Posterior cingulate gyrus (tissue), 11 donors: ENCODE measurements at regions not wholly inside any gene's neighbourhood (a gene's known extent, or its start where the extent isn't known, plus 50 kb on each side); places are given as distances from the start of the nearest gene placed in this dataset.

Experiments
- DNase-seq, 10 donors: peaks; one replicate each; pipeline versions ENCODE4 v3.0.0 to v3.0.0-alpha.2; 2020 to 2021; ENCODE audit warnings: mixed read lengths in 3 of 10
- intact Hi-C: fragments of 100-400 bp; cut with DNase I; formaldehyde crosslinking; loops from one replicate; pipeline ENCODE4 v1.15.1; 2023

DNA sequence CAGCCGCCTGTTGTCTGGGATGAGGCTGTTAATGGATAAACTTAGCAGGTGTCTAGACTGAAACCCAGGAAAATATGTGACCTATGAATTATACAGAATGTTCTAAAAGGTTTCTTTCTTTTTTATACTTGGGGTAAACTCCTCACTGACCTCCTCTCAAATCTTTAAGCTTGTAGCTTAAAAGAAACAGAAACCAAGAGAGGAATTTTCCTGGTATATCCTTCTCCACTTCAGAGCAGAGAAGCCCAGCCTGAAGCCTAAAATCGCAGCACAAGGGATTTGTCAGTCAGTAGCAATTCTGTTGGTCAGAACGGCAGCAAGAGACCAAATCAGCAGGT is 99.4 kb upstream of the RIPOR2 start:
- DNase-seq: no peak
- intact Hi-C loops: no loop called here

DNA sequence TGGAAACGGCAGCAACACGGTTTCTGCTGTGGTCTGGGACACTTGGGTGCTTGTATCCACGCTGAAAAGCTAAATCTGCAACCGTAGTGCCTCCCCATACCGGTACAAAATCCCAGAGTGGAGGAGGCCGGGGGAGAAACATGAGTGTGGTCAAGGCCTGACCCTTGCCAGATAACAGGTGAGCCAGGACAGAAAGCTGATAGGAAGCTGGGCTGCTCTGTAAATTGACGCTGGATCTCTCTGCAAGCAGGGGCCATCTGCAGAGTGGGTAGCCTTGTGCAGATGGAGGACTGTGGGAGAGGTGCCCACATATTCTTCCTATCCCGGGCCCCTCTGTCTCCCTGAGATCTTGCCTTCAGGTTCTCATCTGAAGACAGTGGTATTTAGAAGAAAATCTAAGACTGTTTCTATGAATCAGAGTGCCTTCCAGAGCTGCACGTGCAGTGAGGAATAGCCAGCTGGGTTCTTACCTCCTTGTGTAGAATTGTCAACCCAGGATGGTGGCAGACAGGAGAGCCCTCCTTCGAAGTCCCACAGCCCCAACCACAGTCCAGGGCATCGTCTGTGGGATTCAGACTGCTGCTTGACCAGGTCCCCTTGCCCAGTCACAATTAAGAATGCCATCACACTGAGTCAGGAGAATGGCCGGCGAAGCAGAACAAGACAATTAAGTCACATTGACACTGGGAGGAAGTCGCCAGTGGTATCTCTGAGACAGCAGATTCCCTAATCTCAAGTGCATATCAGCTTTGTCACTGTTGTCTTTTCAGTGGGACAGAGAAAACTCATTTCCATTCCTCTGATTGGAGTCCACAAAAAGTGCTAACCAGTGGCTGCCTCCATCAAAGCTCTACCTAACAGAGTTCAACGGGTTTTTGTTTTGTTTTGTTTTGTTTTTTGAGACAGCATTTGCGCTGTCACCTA is 100.0 kb upstream of the RIPOR2 start:
- intact Hi-C loops: no loop called here
- DNase-seq: no peak

DNA sequence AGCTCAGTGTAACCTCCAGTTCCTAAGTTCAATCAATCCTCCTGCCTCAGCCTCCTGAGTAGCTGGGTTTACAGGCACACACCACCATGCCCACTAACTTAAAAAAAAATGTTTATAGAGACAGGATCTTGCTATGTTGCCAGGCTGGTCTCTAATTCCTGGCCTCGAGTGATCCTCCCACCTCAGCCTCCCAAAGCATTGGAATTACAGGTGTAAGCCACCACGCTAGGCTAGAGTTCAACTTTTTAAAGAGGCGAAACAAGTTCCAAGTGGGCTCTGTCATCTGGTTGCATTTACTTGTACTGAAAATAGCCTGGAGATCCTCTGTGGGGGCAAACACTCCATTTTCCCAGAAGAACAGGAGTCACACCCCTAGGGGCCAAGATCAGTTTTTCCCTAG is 100.7 kb upstream of the RIPOR2 start:
- intact Hi-C loops: no loop called here
- no peak for DNase-seq

DNA sequence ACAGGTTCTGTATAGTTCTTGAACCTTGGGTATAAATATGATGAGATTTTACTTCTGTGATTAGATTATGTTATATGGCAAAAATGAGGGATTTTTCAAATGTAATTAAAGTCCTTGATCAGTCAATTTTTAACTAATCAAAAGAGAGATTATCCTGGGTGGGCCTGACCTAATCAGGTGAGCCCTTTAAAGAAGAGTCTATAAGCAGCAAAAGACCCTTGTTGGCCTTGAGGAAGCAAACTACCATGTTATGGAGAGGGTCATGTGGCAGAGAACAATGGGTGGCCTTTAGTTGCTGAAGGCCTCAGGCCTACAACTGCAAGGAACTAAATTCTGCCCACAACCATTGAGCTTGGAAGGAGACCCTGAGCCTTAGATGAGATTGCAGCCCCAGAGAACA is 102.5 kb upstream of the RIPOR2 start:
- intact Hi-C loops: no loop called here
- no peak for DNase-seq

DNA sequence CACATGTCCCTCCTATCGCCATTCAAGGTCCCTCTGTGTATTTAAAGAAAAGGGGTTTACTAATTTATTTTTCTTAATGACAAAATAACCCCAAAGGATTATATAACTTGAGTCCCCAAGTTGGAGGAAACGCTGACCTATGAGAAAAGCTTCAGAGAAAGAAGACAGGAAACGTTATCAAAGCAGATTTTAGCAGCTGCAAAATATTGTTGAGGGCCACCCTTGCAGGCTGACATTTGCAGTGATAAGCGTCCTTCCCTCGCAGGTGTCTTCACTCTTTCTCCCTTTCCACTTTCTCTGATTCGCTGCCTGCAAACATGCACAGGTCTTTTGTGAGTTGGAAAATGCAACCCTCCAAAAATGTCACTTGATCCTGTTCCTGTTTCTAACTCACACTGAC is 103.2 kb upstream of the RIPOR2 start:
- intact Hi-C loops: no loop called here
- no peak for DNase-seq

DNA sequence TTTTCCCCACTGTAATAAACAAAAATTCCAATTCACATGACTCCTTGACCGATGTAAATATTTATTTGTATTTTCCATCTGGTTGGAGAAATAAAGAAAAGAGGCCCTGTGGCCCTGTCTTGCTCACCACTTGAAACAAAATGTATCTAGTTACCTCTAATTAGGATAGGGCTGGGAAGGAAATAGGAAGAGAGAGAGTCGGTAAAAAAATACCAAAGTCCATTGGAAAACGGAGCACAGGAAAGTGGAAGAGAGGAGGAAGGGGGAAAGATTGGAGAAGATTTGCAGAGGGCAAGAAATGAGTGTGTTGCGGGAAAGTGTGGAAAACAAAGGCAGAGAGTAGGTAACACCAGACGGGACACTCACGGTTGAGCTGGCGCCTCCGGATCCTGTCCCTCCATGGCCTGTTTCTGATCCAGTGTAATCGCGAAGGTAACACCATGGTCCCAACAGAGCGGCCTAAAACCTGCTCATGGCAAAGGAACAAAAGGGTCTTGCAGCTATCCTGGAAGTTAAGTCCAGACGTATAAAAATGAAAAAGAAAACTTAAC is 105.8 kb upstream of the RIPOR2 start:
- no peak for DNase-seq
- intact Hi-C loops: no loop called here

DNA sequence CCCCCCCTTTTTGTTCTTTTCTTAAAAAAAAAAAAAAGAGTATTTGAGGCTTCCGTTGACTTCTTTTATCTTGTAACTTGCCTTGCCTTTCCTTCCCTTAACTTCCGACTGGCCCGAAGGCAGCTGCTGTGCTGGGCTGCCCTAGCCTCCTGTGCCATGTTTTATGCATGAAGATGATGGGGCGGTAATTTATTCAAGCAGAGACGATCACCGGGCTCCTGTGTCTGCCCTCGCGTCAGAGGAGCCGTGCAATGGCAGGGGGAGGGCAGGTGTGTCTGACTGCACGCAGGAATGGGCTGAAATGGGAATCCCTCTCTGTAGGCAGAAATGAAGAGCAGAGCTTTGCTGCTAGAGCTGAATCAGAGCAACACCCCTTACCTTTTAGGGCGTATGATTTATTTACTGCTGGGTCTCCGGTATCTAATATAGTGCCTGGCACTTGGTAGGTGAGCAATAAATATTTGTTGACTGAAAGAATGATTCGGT is 106.3 kb upstream of the RIPOR2 start:
- no peak for DNase-seq
- intact Hi-C loops: no loop called here

DNA sequence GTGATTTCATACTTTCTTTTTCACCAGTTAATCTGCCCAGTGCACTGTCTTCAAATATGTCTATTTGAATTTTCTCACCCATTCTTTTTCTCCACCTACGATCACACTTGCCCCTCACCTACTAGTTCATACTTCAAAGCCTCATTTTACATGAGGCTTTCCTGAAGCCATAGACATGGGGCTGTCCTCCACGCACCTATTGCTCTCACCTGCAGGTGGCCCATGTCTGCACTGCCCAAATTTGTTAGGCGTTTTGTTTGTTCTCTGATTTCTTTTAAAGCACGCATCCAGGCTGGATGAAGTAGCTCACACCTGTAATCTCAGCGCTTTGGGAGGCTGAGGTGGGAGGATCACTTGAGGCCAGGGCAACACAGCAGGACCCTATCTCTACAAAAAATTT is 106.8 kb upstream of the RIPOR2 start:
- DNase-seq: no peak
- intact Hi-C loops: no loop called here

DNA sequence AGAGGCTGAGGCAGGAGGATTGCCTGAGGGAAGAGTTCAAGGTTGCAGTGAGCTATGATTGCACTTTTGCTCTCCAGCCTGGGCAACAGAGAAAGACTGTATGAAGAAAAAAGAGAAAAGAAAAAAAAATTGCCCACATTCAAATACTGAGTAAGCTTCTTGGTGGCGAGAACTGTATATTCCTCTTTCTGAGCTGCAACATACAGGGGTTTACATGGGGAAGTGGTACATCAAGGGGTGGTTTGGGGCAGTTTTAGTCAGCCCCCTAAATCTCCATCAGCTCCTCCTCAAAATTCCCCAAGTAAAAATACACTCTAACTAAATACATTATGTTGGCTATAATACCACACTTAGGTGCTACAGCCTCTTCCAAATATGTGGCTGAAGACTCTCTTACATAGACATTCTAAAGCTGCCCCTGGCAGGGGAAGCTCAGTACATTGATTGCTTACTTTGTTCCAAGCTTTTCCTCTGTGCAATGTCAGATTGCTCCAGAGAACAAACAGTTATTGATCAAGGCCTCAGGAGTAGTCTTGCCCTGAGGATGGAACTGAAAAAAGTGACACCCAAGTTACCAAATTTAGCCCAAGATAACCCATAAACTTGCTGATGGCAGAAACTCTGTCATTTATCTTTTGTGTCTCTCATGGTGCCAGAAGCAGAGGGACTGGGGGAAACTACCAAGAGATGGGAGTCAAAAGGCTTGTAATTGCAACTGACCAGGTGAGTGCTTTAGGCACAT is 107.4 kb upstream of the RIPOR2 start:
- intact Hi-C loops: no loop called here
- no peak for DNase-seq

DNA sequence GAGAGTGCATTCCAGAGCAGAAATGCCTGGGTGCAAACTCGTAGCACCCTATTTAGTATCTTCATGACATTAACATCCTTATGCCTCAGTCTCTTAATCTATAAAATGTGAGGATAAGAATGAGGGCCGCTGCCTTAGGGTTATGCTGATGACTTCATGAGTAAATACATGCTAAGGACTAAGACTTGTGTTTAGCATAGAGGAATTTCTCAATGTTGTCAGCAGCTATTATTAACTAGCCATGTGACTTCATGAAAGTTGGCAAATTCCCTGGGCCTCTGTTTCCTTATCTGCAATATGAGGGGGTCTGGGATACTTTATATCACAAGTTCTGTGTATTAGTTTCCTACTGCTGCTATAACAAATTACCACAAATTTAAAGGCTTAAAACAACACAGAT is 108.1 kb upstream of the RIPOR2 start:
- intact Hi-C loops: no loop called here
- DNase-seq: no peak

DNA sequence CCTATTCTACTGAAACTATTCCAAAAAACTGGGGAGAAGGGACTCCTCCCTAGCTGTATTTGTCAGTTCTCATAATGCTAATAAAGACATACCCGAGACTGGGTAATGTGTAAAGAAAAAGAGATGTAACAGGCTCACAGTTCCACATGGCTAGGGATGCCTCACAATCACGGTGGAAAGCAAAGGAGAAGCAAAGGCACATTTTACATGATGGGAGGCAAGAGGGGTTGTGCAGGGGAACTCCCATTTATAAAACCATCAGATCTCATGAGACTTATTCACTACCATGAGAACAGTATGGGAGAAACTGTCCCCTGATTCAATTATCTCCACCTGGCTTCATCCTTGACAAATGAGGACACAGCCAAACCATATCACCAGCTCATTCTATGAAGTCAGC is 111.2 kb upstream of the RIPOR2 start:
- intact Hi-C loops: no loop called here
- no peak for DNase-seq

DNA sequence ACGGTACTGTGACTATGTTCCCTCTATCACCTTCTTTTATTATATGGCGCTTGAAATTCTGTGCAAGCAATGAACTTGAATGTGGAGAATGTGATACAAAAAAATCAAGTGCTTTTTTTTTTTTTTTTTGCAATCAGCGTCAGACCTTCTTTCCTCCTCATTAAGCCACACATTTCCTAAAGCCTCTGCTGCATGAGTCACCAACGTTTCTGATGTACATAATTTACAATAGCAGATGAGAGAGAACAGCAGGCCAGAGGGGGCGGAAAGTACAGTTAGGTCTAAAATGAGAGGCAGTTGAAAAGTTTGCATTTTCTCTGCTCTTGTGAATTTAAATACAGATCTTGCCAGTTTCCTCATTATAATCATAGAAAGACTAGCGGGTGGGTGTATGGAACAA is 114.6 kb upstream of the RIPOR2 start:
- DNase-seq: peak in 3 of 10 donors; percentile 24 to 43 (median 37)
- intact Hi-C loops: no loop called here

DNA sequence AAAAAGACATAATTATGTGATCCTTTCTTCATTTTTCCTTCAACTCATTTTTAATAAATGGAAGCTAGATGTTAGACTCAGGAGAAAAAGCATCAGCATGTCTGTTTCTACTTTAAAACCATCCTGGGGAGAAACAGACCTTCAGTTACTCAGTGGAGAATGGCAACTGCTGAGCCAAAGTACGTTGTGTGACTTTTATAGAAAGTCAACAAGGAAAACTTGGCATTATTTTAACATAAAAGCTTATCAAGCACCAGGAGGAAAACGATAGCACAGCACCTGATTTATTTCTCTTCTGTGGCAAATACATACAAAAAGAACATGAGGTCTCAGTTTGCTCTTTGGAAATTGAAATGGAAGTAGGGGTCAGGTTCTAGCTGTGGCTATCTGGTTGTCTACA is 115.3 kb upstream of the RIPOR2 start:
- no peak for DNase-seq
- intact Hi-C loops: no loop called here

DNA sequence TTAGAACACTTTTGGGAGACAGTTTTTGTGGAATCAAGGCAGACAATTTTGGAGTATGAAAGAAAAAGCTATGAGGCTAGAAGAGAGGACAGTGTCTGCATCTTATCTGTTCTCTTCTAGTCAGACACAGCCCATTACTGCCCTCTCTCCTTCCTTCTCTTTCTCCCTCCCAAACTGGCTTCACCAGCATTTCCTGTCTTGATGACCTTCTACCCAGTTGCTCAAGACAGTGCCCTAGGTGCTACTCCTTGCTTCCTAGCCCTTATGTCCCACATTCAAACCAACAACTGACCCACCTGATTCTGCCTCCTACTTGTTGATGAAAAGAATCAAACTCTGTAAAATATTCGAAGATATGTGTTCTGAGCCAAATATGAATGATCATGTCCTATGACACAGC is 116.4 kb upstream of the RIPOR2 start:
- intact Hi-C loops: no loop called here
- DNase-seq: no peak

DNA sequence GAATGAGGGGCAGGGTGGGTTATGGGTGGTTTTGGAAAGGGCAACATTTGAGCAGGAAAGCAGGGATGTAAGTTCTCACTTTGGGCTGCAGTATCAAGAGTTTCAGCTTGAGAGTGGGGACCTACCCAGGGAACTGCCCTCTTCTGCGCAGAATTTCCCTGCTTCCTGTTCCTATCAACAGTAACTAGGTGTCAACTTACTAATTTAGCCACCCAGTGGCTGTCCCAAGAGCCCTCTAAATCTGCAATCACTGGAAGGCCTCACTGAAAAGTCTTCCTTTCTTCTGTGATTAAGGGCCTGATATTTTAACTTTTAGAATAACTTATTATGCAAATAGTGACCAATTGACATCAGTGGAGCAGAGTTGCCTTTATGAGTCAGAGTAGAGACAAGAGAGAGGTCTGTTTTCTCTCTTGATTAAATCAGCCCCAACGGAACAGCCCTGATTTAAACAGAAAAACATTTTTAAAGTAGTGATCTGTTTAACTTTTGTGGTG is 118.2 kb upstream of the RIPOR2 start:
- intact Hi-C loops: no loop called here
- no peak for DNase-seq

DNA sequence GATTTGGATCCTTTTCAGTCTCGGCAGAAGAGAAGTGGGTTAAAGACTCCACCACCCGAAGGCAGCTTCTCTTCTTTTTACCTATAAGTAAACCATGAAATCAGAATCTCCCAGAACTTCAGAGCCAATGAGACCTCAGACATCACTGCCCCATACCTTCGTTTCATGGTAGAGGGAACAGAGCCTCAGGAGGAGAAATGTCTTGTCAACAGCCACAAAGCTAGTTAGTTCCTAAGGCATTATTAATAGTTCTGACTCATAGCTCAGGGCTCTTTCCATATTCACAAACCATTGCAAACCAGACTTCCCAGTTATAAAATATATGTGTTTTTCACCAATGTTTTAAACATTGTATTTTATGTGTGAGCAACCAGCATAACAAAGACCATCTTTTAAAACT is 118.7 kb upstream of the RIPOR2 start:
- intact Hi-C loops: no loop called here
- DNase-seq: no peak

DNA sequence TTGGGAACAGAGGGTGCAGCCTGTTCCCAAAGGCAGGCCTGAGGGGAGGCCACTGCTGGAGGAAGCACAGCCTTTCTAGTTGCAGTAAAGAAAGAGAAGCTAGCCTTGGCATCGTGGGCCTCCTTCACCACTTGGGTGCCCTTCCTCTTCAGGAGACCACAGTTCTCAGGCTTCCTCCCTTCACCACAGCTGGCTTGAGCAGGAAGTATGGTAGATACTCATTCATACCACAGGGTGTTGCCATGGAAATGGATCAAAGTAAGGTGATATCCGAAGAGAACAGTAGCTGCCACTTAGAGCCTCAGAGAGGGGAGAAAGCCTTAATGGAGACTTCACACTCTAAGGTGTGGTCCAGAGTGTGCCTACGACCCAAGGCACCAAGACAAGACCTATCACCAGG is 120.4 kb upstream of the RIPOR2 start:
- intact Hi-C loops: no loop called here
- no peak for DNase-seq

DNA sequence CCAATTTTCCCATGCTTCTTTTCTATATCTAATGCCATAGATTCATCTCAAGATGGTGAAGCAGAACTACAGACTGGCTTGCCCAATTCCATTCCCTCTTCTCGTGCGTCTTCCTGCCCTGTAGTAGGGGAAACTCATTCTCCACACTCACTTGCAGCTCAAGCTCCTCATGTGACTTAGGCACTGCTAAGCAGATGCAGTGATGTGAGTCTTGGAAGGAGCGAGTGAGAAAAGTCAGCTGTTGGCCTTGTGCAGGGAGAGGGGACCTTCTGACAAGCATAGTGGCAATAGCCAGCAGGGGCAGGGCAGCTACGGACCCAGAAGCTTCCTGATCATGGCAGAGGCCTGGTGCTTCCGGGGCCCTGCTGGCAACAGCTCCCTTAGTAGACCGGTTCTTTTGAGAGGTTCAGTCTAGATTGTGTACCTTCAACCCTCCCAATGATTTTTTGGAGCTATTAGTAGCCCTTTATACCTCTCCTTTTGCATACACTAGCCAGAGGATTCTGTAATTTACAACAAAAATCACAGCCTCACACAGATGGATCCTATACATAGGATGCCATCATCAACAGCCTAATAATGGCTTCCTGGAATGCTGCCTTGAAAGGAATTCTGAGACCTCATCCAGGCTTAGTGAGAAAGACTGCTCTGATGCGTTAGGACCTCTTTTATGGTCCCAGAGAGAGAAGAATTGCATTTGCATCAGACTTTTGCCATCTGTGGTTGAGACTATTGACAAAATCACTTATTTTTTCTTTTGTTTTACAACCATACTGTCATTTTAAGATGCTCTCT is 121.5 kb upstream of the RIPOR2 start:
- intact Hi-C loops: no loop called here
- no peak for DNase-seq

DNA sequence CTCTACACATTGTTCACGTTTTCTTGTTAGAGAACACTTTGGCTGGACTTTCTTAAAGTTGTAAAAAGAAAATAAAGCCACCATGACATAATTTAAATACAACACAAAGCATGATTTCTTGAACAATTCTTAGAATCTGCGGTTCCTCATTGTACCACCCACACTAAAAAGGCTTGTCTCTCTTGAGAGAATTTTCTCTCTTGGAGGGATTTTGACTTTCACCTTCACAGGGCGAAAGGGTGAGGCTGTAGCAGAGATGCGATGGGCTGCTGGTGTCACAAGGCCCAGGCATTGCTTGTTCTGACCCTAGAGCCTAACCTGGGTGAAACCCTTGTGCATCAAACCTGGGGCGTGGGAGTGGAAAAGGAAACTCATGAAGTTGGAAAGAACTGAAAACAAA is 122.7 kb upstream of the RIPOR2 start:
- intact Hi-C loops: no loop called here
- no peak for DNase-seq

DNA sequence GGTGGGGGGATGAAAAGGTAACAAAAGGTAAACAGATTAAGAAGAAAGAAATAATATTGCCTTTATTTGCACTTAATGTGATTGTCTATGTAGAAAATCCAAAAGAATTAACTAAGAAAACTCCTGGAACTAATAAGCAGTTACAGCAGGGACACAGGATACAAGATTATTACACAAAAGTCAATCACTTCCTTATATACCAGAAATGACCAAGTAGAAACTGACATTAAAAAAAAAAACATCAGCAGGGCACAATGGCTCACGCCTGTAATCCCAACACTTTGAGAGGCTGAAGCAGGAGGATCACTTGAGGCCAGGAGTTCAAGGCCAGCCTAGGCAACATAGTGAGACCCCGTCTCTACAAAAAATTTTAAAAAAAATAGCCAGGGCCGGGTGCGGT is 123.2 kb upstream of the RIPOR2 start:
- intact Hi-C loops: no loop called here

DNA sequence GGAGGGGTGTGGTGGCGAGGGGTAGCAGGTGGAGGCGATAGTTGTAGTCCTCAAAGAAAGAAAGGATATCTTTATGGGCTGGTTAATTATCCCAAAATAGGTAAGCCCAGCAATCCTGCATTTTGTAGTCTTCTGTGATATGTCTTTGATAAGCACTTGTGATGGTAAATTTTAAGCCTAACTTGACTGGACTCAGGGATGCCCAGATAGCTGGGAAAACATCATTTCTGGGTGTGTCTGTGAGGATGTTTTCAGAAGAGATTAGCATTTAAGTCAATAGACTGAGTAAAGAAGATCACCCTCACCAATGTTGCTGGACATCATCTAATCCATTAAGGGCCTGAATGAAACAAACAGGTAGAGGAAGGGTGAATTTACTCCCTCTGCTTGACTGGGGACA is 124.8 kb upstream of the RIPOR2 start:
- intact Hi-C loops: no loop called here

More for the DNA sequence above, 123.2 kb upstream of the RIPOR2 start:
- DNase-seq: no peak

More for the DNA sequence above, 124.8 kb upstream of the RIPOR2 start:
- DNase-seq: no peak
